HG02943 (cell line): ENCODE measurements at regions not wholly inside any gene's neighbourhood (a gene's known extent, or its start where the extent isn't known, plus 50 kb on each side); places are given as distances from the start of the nearest gene placed in this dataset.
"Not testable (repeated sequence)": the region's sequence is repeated elsewhere in the genome, so short reads cannot be mapped to it uniquely, and the experiment has no call there.

ENCODE experiments used
- ATAC-seq: cut with Tn5 transposase; IDR thresholded peaks from one replicate; pipeline ENCODE4 v1.9.1; 2021; ENCODE audit warnings: mild to moderate bottlenecking, low read depth, moderate library complexity; ENCODE audit not compliant: unreplicated experiment

DNA sequence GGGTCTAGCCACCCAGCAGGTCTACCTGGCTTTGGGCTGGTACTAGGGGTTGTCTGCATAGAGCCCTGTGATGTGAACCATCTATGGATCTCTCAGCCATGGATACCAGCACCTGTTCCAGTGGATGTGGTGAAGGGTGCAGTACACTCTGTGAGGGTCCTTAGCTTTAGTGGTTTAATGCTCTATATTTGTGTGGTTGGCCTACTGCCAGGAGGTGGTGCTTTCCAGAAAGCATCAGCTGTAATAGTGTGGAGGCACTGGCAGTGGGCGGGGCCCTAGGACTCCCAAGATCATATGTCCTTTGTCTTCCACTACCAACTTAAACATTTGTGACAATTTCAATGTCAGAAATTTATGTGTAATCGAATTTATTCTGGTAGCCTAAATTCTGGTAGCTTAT lies 1065.1 kb downstream of the RPIA start:
- not testable (repeated sequence) for ATAC-seq

DNA sequence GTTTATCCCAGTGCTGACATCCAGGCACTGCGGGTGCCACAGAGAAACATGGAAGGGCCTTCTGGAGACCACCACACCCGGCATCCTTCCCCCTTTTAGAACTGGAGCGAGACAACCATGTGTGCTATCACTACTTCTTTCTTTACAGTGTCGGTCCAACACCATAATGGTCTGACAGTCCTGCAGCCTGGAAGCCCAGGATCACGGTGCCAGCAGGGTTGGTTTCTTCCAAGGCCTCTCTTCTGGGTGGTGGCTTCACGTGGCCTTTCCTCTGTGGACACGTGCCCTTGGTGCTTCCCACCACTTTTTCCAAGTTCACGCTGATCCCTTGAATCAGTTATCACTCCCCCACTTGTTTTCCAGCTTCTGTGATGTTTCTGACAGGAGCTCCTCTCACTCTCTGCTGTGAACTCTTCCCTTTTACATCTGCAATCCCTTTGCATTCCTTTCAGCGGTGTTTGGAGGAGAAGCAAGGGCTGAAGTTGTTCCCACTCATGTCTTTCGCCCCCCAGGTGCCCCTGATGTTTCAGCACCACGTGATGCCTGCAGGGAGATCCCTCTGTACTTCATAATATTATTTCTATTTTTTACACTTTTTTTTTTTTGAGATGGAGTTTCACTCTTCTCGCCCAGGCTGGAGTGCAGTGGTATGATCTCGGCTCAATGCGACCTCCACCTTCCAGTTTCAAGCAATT lies 1067.0 kb downstream of the RPIA start:
- ATAC-seq = not testable (repeated sequence)

DNA sequence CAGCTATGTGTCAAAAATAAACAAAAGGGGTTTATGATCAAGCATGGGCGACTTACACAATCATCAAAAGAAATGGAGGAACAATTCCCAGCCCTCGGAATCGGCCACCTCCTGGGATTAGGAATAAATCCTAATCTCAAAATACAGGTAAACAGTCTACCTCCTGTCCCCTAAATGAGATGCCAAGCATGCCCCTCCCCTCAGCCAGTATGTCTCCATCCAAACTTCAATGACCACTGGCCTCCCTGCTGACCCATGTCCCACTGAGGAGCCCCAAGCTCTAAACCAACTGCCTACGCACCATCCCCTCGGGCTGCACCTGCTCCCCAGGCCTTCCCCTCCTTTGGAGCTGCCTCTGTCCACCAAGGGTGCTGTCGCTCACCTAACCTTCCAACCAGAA lies 1069.3 kb downstream of the RPIA start:
- ATAC-seq = not testable (repeated sequence)

DNA sequence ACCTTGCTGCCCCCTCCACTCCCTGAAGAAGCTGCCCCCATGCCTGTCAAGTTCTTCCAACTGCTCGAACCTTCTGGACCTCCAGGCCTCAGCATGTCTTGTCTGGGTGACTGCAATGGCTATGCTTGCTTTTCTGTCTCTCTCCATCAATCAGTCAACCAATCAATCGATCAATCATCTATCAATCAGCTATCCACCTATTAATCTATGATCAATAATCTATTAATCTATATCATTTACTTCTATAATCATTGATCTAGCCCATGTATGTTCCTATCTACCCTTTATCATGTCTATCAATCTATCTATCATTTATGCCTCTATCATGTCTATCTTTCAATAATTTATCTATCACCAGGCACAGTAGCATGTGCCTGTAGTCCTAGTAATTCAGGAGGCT lies 1069.7 kb downstream of the RPIA start:
- not testable (repeated sequence) for ATAC-seq

DNA sequence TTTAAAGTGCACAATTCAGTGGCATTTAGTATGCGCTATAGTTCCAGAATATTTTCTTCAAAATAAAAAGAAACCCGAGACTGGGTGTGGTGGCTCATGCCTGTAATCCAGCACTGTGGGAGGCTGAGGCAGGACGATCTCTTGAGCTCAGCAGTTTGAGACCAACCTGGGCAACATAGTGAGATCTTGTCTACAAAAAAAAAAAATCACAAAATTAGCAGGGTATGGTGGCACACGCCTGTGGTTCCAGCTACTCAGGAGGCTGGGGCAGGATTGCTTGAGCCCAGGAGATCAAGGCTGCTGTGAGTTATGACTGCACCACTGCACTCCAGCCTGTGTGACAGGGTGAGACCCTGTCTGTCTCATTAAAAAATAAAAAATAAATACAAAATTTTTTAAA lies 1070.4 kb downstream of the RPIA start:
- ATAC-seq = not testable (repeated sequence)

DNA sequence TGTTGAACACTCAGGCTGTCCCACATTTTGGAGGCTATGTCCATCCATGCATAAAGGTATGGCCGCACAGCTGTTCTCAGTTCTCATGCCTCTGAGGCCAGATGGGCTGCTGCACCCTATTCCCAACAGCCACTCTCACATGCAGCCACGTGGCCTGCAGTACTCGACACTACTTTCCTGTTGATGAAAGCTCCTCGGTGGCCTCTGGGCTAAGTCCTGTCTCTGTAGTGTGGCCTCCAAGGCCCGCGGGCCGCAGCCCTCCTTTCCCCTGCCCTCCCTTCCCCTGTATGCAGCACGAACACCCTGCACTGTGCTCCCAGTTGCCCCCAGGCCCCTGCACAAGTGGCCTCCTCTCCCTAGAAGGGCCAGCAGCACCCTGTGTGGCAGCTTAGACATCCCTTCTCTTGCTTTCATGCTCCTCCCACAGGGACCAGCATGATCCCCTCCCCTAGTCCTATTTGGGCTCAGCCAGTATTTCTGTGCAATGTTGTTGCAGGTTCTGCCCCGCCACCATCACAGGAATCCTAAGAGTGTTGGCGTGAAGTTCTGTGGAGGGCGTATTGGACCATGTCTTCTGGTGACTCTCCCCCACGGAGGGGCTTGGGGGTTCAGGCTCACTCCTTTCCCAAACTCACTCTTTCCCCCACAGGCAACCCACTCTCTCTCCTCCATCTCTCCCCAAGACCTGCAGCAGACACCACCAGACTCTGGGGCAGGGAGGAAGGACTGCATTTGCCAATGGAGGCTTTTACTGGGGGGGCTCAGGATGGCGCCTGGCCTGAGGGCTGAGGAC lies 1071.2 kb downstream of the RPIA start:
- ATAC-seq = not testable (repeated sequence)

DNA sequence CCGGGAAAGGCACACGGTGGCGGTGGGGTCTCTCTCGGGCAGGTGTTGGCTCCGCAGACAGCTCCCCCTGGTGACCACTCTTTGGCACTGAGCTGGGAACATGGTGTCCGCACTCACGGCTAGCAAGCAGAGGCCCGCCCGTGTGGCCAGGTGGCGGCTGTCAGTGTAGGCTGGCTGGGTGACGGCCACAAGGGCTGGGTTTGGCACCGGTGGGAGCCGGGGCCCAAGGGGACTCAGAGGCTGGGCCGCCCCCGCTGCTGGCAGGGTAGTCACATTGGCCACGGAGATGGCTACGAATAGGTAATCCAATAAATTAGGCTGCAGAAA lies 1071.7 kb downstream of the RPIA start:
- no peak for ATAC-seq

DNA sequence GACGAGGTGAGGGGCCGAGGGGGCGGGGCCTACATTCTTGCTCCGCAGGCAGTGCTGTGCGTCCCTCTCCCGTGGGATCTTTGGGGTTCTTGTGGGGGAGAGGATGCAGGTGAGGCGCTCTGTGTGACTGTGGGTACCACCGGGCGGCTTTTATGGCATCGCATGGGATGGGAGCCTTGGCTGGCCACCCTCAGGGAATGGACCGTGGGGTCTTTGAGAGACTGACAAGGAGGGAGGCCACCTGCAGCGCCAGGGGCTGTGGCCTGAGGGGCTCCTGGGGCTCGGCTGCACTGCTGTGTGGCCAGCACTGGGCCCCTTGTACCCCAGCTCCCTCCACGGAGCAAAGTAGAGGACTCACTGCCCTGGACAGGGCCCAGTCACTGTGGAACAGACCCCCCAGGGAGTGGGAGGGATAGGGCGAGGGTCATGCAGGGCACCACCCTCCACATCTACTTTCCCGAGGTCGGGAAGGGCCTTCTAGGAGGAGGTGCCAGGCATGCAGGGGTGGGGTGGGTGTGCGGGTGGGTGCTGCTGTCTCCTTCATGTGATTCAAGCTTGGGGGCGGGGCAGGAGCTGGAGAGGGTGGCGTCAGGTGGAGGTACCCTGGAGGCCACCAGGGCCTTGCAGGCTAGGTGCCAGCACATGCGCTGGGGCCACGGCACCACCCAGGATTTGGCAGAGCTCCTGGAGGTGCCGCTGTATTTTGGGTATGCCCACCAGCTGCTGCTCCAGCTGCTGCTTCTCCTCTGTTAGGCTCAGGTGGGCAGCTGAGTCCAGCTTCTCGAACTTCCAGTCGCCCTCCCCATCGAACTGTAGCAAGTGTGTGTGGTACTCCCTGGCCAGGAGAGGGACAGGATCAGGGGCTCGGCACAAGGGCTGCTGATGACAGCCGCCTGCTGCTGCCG lies 1072.4 kb downstream of the RPIA start:
- no peak for ATAC-seq

DNA sequence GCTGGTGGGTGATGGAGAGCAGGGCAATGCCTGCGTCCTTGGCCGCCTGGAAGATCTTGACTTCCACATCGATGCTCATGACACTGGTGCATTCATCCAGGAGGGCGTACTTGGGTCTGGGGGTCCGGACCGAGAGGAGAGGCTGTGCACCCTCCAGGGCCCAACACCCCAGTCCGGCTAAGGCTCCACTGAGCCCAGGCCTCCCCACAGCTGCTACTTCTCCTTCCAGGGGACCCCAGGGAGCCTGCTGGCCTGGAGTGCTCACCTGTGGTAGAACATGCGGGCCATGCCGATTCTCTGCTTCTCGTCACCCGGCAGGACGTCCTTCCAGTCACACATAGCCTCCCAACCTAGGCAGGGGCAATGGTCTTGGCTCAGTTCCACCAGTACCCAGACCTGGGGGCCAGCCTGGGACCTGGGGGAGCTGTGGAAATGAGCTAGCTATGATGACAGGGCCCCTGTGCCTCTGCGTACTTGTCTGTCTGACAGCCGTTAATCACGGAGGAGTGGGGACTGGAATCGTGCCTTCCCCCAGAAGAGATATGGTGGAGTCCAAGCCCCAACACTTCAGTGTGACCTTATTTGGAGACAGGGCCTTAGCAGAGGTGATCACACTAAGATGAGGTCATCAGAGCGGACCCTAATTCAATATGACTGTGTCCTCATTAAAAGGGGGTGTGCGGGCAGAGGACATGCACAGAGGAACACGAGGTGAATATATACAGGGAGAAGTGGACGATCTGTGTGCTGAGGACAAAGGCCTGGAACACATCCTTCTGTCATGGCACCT lies 1073.3 kb downstream of the RPIA start:
- not testable (repeated sequence) for ATAC-seq

DNA sequence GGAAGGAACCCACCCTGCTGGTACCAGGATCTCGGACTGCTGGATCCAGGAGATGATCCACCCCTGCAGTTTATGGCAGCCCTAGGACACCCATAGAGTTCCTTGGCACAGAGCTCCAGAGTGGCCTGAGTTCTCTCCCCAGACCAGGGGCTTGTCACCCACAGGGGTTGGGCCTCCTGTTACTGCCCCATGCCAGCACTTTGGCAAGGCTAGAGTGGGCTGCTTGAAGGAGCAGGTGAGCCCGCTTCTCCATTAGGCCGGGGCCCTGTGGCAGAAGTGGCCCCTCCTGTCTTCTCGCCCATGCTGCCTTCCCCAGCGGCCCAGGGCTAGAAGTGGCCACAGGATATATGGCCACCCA lies 1073.9 kb downstream of the RPIA start:
- ATAC-seq = not testable (repeated sequence)

DNA sequence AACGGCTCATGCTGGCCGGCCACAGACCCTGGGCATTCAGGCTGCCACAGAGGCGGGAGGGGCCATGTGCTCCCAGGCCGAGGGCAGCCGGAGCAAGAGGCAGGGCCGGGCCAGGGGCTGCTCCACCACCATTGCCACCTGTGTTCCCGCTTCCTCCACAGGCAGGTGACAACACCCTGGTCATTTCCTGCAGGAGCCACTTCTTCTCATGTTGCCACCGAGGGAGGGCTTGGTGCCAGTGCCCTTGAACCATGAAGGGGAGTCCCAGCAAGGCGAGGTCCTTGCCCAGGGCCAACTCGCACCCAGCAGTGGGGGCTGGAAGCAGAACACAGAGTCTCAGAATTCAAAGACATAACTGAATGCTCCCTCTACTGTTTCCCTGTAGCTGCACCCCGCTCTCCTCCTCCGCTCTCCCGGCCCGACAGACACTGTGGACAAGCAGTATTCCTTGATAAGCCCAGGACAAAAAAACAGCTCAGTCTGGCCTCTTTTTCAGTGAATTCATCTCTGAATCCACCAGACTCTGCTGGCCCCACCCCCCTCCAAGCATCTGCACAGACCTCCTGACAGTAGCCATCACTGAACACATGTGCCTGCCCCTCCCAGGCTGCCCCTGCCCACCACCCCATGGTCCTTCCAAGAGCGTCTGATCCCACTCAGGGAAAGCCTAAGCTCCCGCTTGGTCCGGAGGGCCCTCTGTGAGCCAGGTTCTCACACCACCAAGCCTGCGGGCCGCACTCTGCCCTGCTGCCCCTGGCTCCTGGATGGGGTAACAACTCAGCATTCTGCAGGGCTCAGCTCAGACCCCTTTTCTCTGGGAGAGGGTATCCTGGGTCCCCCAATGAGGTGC lies 1074.9 kb downstream of the RPIA start:
- ATAC-seq = not testable (repeated sequence)

DNA sequence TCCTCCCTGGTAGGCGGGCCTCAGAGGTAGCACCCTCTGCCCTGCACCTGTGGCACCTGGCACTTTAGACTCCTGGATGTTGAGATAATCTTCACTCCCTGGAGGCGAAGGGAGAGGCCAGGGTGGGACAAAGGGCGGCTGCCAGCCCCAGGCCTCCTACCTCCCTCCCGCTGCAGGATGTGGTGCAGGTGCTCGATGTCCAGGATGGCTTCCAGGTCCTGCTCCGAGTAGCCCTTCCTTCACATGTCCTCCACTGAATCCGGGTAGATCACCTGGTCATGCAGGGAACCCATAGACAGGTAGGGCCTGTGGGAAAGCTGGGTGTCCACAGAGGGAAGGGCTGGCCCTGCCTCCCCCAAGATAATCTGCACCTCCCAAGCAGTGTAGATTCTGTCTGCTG lies 1075.6 kb downstream of the RPIA start:
- not testable (repeated sequence) for ATAC-seq

DNA sequence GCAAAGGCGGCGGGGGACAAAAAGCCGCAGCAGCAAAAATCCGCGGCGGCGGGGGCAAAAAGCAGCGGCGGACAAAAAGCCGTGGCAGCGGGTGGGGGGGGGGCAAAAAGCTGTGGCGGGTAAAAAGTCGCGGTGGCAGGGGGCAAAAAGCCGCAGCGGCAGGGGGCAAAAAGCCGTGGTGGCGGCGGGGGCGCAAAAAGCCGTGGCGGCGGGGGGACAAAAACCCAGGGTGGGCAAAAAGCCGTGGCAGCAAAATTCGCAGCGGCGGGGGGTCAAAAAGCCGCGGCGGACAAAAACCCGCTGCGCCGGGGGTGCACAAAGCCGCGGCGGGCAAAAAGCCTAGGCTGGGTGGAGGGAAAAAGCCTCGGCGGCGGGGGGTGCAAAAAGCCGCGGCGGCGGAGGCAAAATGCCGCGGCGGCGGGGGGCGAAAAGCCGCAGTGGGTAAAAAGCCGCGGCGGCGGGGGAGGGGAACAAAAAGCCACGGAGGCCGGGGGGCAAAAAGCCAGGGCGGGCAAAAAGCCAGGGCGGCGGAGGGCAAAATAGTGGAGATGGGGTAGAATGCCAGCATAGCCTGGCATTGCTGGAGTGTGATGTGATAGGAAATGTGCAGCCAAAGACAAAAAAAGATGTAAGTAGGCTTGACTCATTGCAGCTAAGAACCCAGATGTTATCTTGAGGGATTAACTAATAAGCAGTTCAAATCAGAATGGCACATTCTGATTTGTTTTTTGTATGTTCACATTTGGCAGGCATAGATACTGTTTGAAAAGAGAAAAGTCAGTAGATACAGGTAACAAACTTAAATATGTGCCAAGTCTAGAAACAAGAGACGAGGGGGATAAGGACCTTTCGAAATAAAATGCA lies 1076.3 kb downstream of the RPIA start:
- no peak for ATAC-seq

DNA sequence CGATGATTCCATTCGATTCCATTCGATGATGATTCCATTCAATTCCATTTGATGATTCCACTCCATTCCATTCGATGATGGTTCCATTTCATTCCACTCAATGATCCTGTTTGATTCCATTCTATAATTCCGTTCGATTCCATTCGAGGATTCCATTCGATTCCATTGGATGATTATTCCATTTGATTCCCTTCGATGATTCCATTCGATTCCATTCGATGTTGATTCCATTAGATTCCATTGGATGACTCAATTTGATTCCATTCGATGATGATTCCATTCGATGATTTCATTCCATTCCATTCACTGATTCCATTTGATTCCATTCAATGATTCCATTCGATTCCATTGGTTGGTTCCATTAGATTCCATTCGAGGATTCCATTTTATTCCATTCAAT lies 1084.4 kb downstream of the RPIA start:
- ATAC-seq = no peak

DNA sequence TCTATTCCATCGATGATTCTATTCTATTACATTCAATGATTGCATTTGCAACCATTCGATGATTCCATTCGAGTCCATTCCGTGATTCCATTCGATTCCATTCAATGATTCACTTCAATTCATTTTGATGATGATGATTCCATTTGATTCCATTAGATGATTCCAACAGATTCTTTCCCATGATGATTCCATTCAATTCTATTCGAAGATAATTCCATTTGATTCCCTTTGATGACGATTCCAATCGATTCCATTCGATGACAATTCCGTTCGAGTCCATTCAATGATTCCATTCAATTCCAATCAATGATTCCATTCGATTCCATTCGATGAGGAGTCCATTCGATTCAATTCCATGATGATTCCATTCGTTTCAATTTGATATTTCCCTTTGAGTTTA lies 1088.8 kb downstream of the RPIA start:
- no peak for ATAC-seq

DNA sequence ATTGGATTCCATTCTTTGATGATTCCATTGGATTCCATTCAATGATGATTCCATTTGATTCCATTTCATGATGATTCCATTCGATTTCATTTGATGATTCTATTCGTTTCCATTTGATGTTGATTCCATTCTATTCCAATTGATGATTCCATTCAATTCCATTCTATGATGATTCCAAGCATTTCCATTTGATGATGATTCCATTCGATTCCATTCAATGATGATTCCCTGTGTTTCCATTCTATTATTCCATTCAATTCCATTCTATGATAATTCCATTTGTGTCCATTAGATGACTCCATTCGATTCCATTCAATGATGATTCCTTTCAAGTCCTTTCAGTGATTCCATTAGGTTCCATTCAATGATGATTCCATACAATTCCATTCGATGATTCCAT lies 1090.5 kb downstream of the RPIA start:
- no peak for ATAC-seq

DNA sequence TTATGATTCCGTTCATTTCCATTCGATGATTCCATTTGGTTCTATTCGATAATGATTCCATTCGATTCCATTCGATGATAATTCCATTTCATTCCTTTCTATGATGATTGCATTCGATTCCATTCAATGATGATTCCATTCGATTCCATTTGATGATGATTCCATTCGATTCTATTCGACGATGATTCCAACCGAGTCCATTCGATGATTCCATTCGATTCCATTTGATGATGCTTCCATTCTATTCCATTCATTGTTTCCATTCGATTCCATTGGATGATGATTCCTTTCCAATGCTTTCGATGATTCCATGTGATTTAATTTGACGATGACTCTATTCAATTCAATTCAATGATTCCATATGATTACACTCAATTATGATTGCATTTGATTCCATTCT lies 1093.5 kb downstream of the RPIA start:
- no peak for ATAC-seq

DNA sequence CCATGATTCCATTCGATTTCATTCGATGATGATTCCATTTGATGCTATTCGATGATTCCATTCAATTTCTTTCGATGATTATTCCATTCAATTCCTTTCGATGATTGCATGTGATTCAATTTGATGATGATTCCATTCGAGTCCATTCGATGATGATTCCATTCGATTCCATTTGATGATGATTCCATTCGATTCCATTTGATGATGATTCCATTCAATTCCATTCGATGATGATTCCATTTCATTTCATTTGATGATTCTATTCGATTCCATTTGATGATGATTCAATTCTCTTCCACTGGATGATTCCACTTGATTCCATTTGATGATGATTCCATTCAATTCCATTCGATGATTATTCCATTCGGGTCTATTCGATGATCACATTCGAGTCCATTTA lies 1094.1 kb downstream of the RPIA start:
- not testable (repeated sequence) for ATAC-seq

DNA sequence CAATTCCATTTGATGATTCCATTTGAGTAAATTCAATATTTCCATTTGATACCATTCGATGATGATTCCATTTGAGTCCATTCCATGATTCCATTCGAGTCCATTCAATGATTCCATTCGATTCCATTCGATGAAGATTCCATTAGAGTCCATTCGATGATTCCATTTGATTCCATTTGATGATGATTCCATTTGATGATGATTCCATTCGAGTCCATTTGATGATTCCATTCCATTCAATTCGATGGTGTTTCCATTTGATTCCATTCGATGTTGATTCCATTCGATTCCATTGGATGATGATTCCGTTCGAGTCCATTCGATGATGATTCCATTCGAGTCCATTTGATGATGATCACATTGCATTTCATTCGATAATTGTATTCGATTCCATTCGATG lies 1095.2 kb downstream of the RPIA start:
- not testable (repeated sequence) for ATAC-seq
